22Rv1 (cell line): ENCODE measurements at regions not wholly inside any gene's neighbourhood (a gene's known extent, or its start where the extent isn't known, plus 50 kb on each side); places are given as distances from the start of the nearest gene placed in this dataset.

Source experiments
- H3K27ac ChIP-seq: fragments of 450-650 bp; 2 replicates; pipeline ENCODE4 v1.5.1; 2017
- CTCF ChIP-seq: fragments of 450-650 bp; IDR thresholded peaks from 2 replicates; pipeline ENCODE4 v1.5.1; 2017; ENCODE audit warnings: mild to moderate bottlenecking
- ZFX ChIP-seq: fragments of 450-650 bp; IDR thresholded peaks from 2 replicates; pipeline ENCODE4 v1.6.1; 2017; ENCODE audit warnings: antibody characterized with exemption, borderline replicate concordance

GRCh38 chr3:68186733-68187132 lies 532.3 kb upstream of the SUCLG2 start:
- no peak overlapping the region for H3K27ac ChIP-seq
- TF ChIP-seq ZFX: no peak
- TF ChIP-seq CTCF: no peak

GRCh38 chr3:68176600-68176999 lies 522.2 kb upstream of the SUCLG2 start:
- no peak overlapping the region for H3K27ac ChIP-seq
- TF ChIP-seq ZFX (no peak), CTCF (no peak)

- H3K27ac ChIP-seq: no peak overlapping the region
- TF ChIP-seq CTCF (no peak), ZFX (no peak)
Observed at GRCh38 chr3:68173012-68173634, 518.7 kb upstream of the SUCLG2 start.

- no peak overlapping the region for H3K27ac ChIP-seq
- TF ChIP-seq ZFX (no peak), CTCF (no peak)
Observed at GRCh38 chr3:68172039-68172438, 517.6 kb upstream of the SUCLG2 start.

- no peak overlapping the region for H3K27ac ChIP-seq
- no peak for TF ChIP-seq ZFX
- TF ChIP-seq CTCF: no peak
Observed at GRCh38 chr3:68163968-68164367, 509.6 kb upstream of the SUCLG2 start.

- TF ChIP-seq CTCF (no peak), ZFX (no peak)
- no peak overlapping the region for H3K27ac ChIP-seq
Observed at GRCh38 chr3:68163062-68163461, 508.6 kb upstream of the SUCLG2 start.

- TF ChIP-seq CTCF (no peak), ZFX (no peak)
- H3K27ac ChIP-seq: no peak overlapping the region
Observed at GRCh38 chr3:68162644-68163043, 508.2 kb upstream of the SUCLG2 start.
